ENCODE measurements at regions not wholly inside any gene's neighbourhood (a gene's known extent, or its start where the extent isn't known, plus 50 kb on each side); places are given as distances from the start of the nearest gene placed in this dataset.

DNA sequence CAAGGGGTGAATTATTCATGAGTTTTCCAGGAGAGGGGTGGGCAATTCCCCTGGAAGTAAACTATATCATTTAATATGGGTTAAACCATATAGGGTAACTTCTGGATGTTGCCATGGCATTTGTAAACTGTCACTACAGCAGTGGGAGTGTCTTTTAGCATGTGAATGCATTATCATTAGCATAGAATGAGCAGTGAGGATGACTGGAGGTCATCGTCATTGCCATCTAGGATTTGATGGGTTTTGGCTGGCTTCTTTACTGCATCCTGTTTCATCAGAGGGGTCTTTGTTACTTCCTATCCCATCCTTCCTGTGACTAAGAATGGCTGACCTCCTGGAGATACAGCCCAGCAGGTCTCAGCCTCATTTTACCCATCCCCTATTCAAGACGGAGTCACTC is 139.5 kb upstream of the PRKCQ start:
- dilution Hi-C loops (cut with MboI; ENCODE audit: extremely low pct_ligation_motif_present, low sequenced_read_pairs), result no loop called here
- POLR2A ChIA-PET, result no interaction called here
- no peaks in the 10 kb centered on the region for H3K36me3 ChIP-seq (ENCODE audit: control insufficient read depth in 2 of 2, extremely low read depth in 1 of 2, insufficient read depth in 2 of 2, low read length in 2 of 2)
- no peak overlapping the region for H3K4me3 ChIP-seq (replicated peaks in 1 of 3; ENCODE audit: insufficient read depth in 1 of 3, low read depth in 1 of 3, low read length in 3 of 3)
- TF ChIP-seq, protein P1, sequence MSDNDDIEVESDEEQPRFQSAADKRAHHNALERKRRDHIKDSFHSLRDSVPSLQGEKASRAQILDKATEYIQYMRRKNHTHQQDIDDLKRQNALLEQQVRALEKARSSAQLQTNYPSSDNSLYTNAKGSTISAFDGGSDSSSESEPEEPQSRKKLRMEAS (IDR thresholded peaks at IDR 0.05; ENCODE audit: insufficient read depth, insufficient read length), result no peak
- TF ChIP-seq, protein P2, sequence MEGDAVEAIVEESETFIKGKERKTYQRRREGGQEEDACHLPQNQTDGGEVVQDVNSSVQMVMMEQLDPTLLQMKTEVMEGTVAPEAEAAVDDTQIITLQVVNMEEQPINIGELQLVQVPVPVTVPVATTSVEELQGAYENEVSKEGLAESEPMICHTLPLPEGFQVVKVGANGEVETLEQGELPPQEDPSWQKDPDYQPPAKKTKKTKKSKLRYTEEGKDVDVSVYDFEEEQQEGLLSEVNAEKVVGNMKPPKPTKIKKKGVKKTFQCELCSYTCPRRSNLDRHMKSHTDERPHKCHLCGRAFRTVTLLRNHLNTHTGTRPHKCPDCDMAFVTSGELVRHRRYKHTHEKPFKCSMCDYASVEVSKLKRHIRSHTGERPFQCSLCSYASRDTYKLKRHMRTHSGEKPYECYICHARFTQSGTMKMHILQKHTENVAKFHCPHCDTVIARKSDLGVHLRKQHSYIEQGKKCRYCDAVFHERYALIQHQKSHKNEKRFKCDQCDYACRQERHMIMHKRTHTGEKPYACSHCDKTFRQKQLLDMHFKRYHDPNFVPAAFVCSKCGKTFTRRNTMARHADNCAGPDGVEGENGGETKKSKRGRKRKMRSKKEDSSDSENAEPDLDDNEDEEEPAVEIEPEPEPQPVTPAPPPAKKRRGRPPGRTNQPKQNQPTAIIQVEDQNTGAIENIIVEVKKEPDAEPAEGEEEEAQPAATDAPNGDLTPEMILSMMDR (IDR thresholded peaks at IDR 0.05; ENCODE audit: extremely low read depth in 1 of 2, insufficient read depth in 1 of 2, low read depth in 1 of 2, low read length in 2 of 2), result no peak
- TF ChIP-seq POLR2AphosphoS5 (IDR thresholded peaks at IDR 0.05; ENCODE audit: insufficient read depth, low read depth, low read length), result no peak
- TF ChIP-seq POLR2A (IDR thresholded peaks at IDR 0.05; ENCODE audit: low read depth, low read length), result no peak
- no peak for TF ChIP-seq FOS (IDR thresholded peaks at IDR 0.05; ENCODE audit: borderline replicate concordance, insufficient read depth, low read length)
- TF ChIP-seq MYC (IDR thresholded peaks at IDR 0.05; ENCODE audit: low read depth, low read length), result no peak
- TF ChIP-seq JUN (IDR thresholded peaks at IDR 0.05; ENCODE audit: borderline replicate concordance, insufficient read depth, insufficient read length, low read depth), result no peak
- no peak for TF ChIP-seq GATA2 (IDR thresholded peaks at IDR 0.05; ENCODE audit: insufficient read depth, insufficient read length, low read depth, low read length)
- TF ChIP-seq EZH2 (IDR thresholded peaks at IDR 0.05; ENCODE audit: borderline replicate concordance, low read depth, low read length, severe bottlenecking), result no peak
- H4K20me1 ChIP-seq (replicated peaks; ENCODE audit: control insufficient read depth, extremely low read depth, insufficient read depth, low read length), result no peaks in the 10 kb centered on the region
- H3K9me1 ChIP-seq (replicated peaks; ENCODE audit: control insufficient read depth, extremely low read depth, insufficient read depth, low read length), result no peaks in the 10 kb centered on the region
- no peak overlapping the region for H3K4me2 ChIP-seq (ENCODE audit: insufficient read depth, low read length)
- CTCF ChIA-PET, result interaction anchor here (2.8 kb wide), 1 partner anchor 11 kb away, joined by 47 read pairs; no protein-coding TSS in a partner anchor
- H3K4me1 ChIP-seq (ENCODE audit: control insufficient read depth, extremely low read depth, insufficient read depth, low read length), result peaks cover 29% of the 10 kb centered on the region
- DNase-seq (ENCODE audit: low read depth, low spot score), result no peak
- H2AFZ ChIP-seq (ENCODE audit: low read depth, low read length), result no peak overlapping the region
- BruUV-seq (replicated peaks), result no TSS peak
- H3K27ac ChIP-seq (ENCODE audit: insufficient read depth, low read depth, low read length), result no peak overlapping the region
- FAIRE-seq, result no peak
- H3K27me3 ChIP-seq (ENCODE audit: control insufficient read depth in 2 of 2, insufficient read depth in 2 of 2, low read length in 2 of 2), result no peaks in the 10 kb centered on the region
- H3K79me2 ChIP-seq (ENCODE audit: control insufficient read depth, insufficient read depth, low read length), result no peaks in the 10 kb centered on the region
- H3K9me3 ChIP-seq (replicated peaks; ENCODE audit: control insufficient read depth, insufficient read depth, low read length), result no peaks in the 10 kb centered on the region
- no peak overlapping the region for H3K9ac ChIP-seq (replicated peaks; ENCODE audit: extremely low read depth, insufficient read depth, low read length)
- intact Hi-C loops (cut with micrococcal nuclease), result no loop called here
